H9 (cell line): ENCODE measurements at regions not wholly inside any gene's neighbourhood (a gene's known extent, or its start where the extent isn't known, plus 50 kb on each side); places are given as distances from the start of the nearest gene placed in this dataset.

Source experiments
- DNase-seq: peaks from one replicate; pipeline ENCODE4 v3.0.0-alpha.2; 2017
- H2AFZ ChIP-seq: one replicate; pipeline ENCODE4 v1.6.1; 2013; ENCODE audit warnings: mild to moderate bottlenecking, low read length, control low read depth, moderate library complexity
- H2AK5ac ChIP-seq: 2 replicates; pipeline ENCODE4 v1.6.1; 2013; ENCODE audit warnings: low read length, control low read depth, mixed read lengths; ENCODE audit not compliant: insufficient read length
- H2BK120ac ChIP-seq: one replicate; pipeline ENCODE4 v1.6.1; 2013; ENCODE audit warnings: low read depth, mild to moderate bottlenecking, low read length, control low read depth, inconsistent platforms; ENCODE audit not compliant: poor library complexity, severe bottlenecking
- H2BK12ac ChIP-seq: 2 replicates; pipeline ENCODE4 v1.6.1; 2013; ENCODE audit warnings: low read length, control low read depth, mixed read lengths, low read depth; ENCODE audit not compliant: insufficient read length
- H2BK15ac ChIP-seq: 2 replicates; pipeline ENCODE4 v1.6.1; 2013; ENCODE audit warnings: low read depth, low read length, control low read depth
- H2BK20ac ChIP-seq: one replicate; pipeline ENCODE4 v1.6.1; 2013; ENCODE audit warnings: low read depth, mild to moderate bottlenecking, low read length, control low read depth, inconsistent platforms; ENCODE audit not compliant: poor library complexity, severe bottlenecking
- H2BK5ac ChIP-seq: 2 replicates; pipeline ENCODE4 v1.6.1; 2013; ENCODE audit warnings: low read length, control low read depth, mixed read lengths; ENCODE audit not compliant: insufficient read length
- H3K14ac ChIP-seq: 2 replicates; pipeline ENCODE4 v1.6.1; 2013; ENCODE audit warnings: low read length, control low read depth; ENCODE audit not compliant: insufficient read depth
- H3K18ac ChIP-seq: 2 replicates; pipeline ENCODE4 v1.6.1; 2013; ENCODE audit warnings: low read depth, mild to moderate bottlenecking, mixed read lengths, low read length, control low read depth; ENCODE audit not compliant: insufficient read length
- H3K23ac ChIP-seq: 2 replicates; pipeline ENCODE4 v1.6.1; 2013; ENCODE audit warnings: low read length, control low read depth, mixed read lengths, low read depth; ENCODE audit not compliant: insufficient read length
- H3K23me2 ChIP-seq: 2 replicates; pipeline ENCODE4 v1.6.1; 2013; ENCODE audit warnings: low read depth, mild to moderate bottlenecking, mixed read lengths, low read length, control low read depth; ENCODE audit not compliant: insufficient read length, poor library complexity, severe bottlenecking
- H3K27ac ChIP-seq: 2 replicates; pipeline ENCODE4 v1.5.1; 2013; ENCODE audit warnings: low read length, control low read depth, mixed read lengths, low read depth; ENCODE audit not compliant: insufficient read length
- H3K27me3 ChIP-seq: 2 replicates; pipeline ENCODE4 v1.6.1; 2013; ENCODE audit warnings: low read length, control low read depth, inconsistent platforms; ENCODE audit not compliant: insufficient read depth
- H3K4ac ChIP-seq: 2 replicates; pipeline ENCODE4 v1.6.1; 2013; ENCODE audit warnings: low read depth, mild to moderate bottlenecking, control low read depth, inconsistent platforms, low read length, moderate library complexity
- H3K4me1 ChIP-seq: 2 replicates; pipeline ENCODE4 v1.6.1; 2013; ENCODE audit warnings: low read length, control low read depth, inconsistent platforms; ENCODE audit not compliant: insufficient read depth
- H3K4me2 ChIP-seq: 2 replicates; pipeline ENCODE4 v1.6.1; 2013; ENCODE audit warnings: low read length, control low read depth, mixed read lengths; ENCODE audit not compliant: insufficient read length, insufficient read depth
- H3K56ac ChIP-seq: 2 replicates; pipeline ENCODE4 v1.6.1; 2013; ENCODE audit warnings: low read depth, mild to moderate bottlenecking, mixed read lengths, low read length, control low read depth; ENCODE audit not compliant: insufficient read length
- H3K79me1 ChIP-seq: 2 replicates; pipeline ENCODE4 v1.6.1; 2013; ENCODE audit warnings: low read depth, mild to moderate bottlenecking, moderate library complexity, low read length, control low read depth, inconsistent platforms; ENCODE audit not compliant: insufficient read depth, poor library complexity, severe bottlenecking
- H3K79me2 ChIP-seq: 2 replicates; pipeline ENCODE4 v1.6.1; 2013; ENCODE audit warnings: low read length, control low read depth, inconsistent platforms; ENCODE audit not compliant: insufficient read depth
- H3K9ac ChIP-seq: 2 replicates; pipeline ENCODE4 v1.6.1; 2013; ENCODE audit warnings: low read length, control low read depth, mixed read lengths; ENCODE audit not compliant: insufficient read length; ENCODE audit errors: extremely low read depth
- H3K9me3 ChIP-seq: one replicate; pipeline ENCODE4 v1.6.1; 2013; ENCODE audit warnings: low read depth, low read length, inconsistent platforms; ENCODE audit not compliant: control insufficient read depth
- H3T11ph ChIP-seq: one replicate; pipeline ENCODE4 v1.6.1; 2013; ENCODE audit warnings: mild to moderate bottlenecking, low read length, control low read depth, inconsistent platforms
- H4K20me1 ChIP-seq: one replicate; pipeline ENCODE4 v1.6.1; 2013; ENCODE audit not compliant: control insufficient read depth, insufficient read length, insufficient read depth
- H4K5ac ChIP-seq: 2 replicates; pipeline ENCODE4 v1.6.1; 2013; ENCODE audit warnings: low read depth, mild to moderate bottlenecking, mixed read lengths, low read length, control low read depth; ENCODE audit not compliant: insufficient read length
- H4K8ac ChIP-seq: replicated peaks from 2 replicates; pipeline ENCODE4 v1.6.1; 2013; ENCODE audit warnings: low read length, control low read depth, mixed read lengths, low read depth; ENCODE audit not compliant: insufficient read length
- H4K91ac ChIP-seq: 2 replicates; pipeline ENCODE4 v1.6.1; 2013; ENCODE audit warnings: low read depth, mild to moderate bottlenecking, moderate library complexity, mixed read lengths, low read length, control low read depth; ENCODE audit not compliant: insufficient read length
- H3K27ac Mint-ChIP-seq, 3 experiments: 2 replicates in 2 of 3; 3 replicates in 1 of 3; pipeline ENCODE4 v1.8.0; 2020 to 2021; ENCODE audit warnings: mixed read lengths in 3 of 3, mild to moderate bottlenecking in 1 of 3, moderate library complexity in 1 of 3
- H3K27me3 Mint-ChIP-seq: 2 replicates; pipeline ENCODE4 v1.8.0; 2021; ENCODE audit warnings: low read depth, mild to moderate bottlenecking, moderate library complexity, mixed read lengths
- H3K36me3 Mint-ChIP-seq, 3 experiments: 2 replicates in 2 of 3; 3 replicates in 1 of 3; pipeline ENCODE4 v1.8.0; 2020 to 2021; ENCODE audit warnings: low read depth in 3 of 3, mixed read lengths in 3 of 3; ENCODE audit not compliant: insufficient read depth in 1 of 3
- H3K4me1 Mint-ChIP-seq, 2 experiments: 2 replicates each; pipeline ENCODE4 v1.8.0; 2020; ENCODE audit warnings: mixed read lengths in 2 of 2
- H3K4me3 Mint-ChIP-seq, 2 experiments: 2 replicates in 1 of 2; 3 replicates in 1 of 2; pipeline ENCODE4 v1.8.0; 2020 to 2021; ENCODE audit warnings: mild to moderate bottlenecking in 2 of 2, mixed read lengths in 2 of 2, moderate library complexity in 1 of 2
- H3K9me3 Mint-ChIP-seq, 2 experiments: 2 replicates in 1 of 2; 3 replicates in 1 of 2; pipeline ENCODE4 v1.8.0; 2020; ENCODE audit warnings: mild to moderate bottlenecking in 2 of 2, mixed read lengths in 2 of 2, moderate library complexity in 1 of 2
- WGBS: extraction: QIAGEN DNeasy Blood & Tissue Kit; methylation state at CpG from one replicate; pipeline ENCODE4 v1.1.7; 2013; ENCODE audit warnings: missing lambda C conversion rate, low lambda C conversion rate, mixed read lengths; ENCODE audit not compliant: insufficient read length; ENCODE audit errors: extremely low coverage; 5-methylcytosine and 5-hydroxymethylcytosine counted together
- TF ChIP-seq, protein P1 (sequence below): fragments of 200-600 bp; sonication (generic); conservative IDR thresholded peaks from 3 replicates; pipeline ENCODE4 v1.8.0; 2021; ENCODE audit warnings: antibody characterized with exemption, mild to moderate bottlenecking

DNA sequence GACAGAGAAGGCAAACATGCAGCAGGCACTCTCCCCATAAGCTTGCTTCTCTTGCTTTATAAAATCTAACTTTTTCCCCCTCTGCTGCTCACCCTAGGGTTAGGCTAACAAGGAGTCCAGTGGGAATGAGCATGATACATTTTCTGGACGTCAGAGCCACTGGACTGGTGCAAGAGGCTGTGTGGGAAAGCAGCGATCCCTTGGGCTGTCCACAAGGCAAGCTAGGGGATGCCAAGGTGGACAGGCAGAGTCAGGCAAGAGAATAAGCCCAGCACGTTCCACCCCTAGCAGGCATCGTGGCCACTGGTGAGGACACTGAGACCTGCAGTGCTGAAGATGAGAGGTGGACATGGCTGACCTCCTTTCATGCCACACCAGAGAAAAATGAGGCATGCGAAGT, 290.9 kb upstream of the ZMIZ1 start:
- Histone ChIP-seq H3K23me2 (no peaks in the 10 kb centered on the region), H3K9me3 (no peaks in the 10 kb centered on the region), H3K4ac (no peak overlapping the region), H2BK20ac (no peak overlapping the region), H4K8ac (no peak overlapping the region), H2BK120ac (no peak overlapping the region), H2BK15ac (no peak overlapping the region), H3K27me3 (no peaks in the 10 kb centered on the region), H4K5ac (no peak overlapping the region), H3K56ac (no peak overlapping the region), H3T11ph (no peak overlapping the region), H3K79me2 (no peaks in the 10 kb centered on the region), H3K4me1 (no peaks in the 10 kb centered on the region), H2AFZ (no peak overlapping the region), H3K27ac (no peak overlapping the region), H3K18ac (no peak overlapping the region), H2BK12ac (no peak overlapping the region), H3K79me1 (no peaks in the 10 kb centered on the region), H2BK5ac (no peak overlapping the region), H3K14ac (no peak overlapping the region), H4K20me1 (no peaks in the 10 kb centered on the region), H2AK5ac (no peak overlapping the region), H3K4me2 (no peak overlapping the region), H3K9ac (no peak overlapping the region), H4K91ac (no peak overlapping the region), H3K23ac (no peak overlapping the region)
- H3K9me3 Mint-ChIP-seq = 0 out of 5 replicates have a peak, but pooled peaks cover 0 to 2% of the 10 kb centered on the region in 2 experiments
- H3K36me3 Mint-ChIP-seq = no peaks in the 10 kb centered on the region
- H3K4me3 Mint-ChIP-seq = no peak overlapping the region; a peak in 1 of 5 replicates
- no peak for DNase-seq
- no CpG with 5 or more reads among the region's 5 CpGs for WGBS
- peaks cover 7% of the 10 kb centered on the region; the same call in 1 of the 2 replicates for H3K27me3 Mint-ChIP-seq
- no peak overlapping the region for H3K27ac Mint-ChIP-seq
- TF ChIP-seq, protein P1, sequence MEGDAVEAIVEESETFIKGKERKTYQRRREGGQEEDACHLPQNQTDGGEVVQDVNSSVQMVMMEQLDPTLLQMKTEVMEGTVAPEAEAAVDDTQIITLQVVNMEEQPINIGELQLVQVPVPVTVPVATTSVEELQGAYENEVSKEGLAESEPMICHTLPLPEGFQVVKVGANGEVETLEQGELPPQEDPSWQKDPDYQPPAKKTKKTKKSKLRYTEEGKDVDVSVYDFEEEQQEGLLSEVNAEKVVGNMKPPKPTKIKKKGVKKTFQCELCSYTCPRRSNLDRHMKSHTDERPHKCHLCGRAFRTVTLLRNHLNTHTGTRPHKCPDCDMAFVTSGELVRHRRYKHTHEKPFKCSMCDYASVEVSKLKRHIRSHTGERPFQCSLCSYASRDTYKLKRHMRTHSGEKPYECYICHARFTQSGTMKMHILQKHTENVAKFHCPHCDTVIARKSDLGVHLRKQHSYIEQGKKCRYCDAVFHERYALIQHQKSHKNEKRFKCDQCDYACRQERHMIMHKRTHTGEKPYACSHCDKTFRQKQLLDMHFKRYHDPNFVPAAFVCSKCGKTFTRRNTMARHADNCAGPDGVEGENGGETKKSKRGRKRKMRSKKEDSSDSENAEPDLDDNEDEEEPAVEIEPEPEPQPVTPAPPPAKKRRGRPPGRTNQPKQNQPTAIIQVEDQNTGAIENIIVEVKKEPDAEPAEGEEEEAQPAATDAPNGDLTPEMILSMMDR = no peak
- peaks cover 12 to 24% of the 10 kb centered on the region in 2 experiments for H3K4me1 Mint-ChIP-seq
